ENCODE measurements at regions not wholly inside any gene's neighbourhood (a gene's known extent, or its start where the extent isn't known, plus 50 kb on each side); places are given as distances from the start of the nearest gene placed in this dataset.

- TF ChIP-seq NRF1 (conservative IDR thresholded peaks at IDR 0.05; ENCODE audit: low read depth, low read length), result no peak
- TF ChIP-seq, protein P1, sequence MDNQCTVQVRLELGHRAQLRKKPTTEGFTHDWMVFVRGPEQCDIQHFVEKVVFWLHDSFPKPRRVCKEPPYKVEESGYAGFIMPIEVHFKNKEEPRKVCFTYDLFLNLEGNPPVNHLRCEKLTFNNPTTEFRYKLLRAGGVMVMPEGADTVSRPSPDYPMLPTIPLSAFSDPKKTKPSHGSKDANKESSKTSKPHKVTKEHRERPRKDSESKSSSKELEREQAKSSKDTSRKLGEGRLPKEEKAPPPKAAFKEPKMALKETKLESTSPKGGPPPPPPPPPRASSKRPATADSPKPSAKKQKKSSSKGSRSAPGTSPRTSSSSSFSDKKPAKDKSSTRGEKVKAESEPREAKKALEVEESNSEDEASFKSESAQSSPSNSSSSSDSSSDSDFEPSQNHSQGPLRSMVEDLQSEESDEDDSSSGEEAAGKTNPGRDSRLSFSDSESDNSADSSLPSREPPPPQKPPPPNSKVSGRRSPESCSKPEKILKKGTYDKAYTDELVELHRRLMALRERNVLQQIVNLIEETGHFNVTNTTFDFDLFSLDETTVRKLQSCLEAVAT (IDR thresholded peaks at IDR 0.05), result no peak
- no peak for TF ChIP-seq CTCF (IDR thresholded peaks at IDR 0.05 in 2 of 3, conservative IDR thresholded peaks at IDR 0.05 in 1 of 3; ENCODE audit: control insufficient read depth in 2 of 3, extremely low read depth in 1 of 3, insufficient read depth in 1 of 3, low read depth in 3 of 3, low read length in 3 of 3)
- TF ChIP-seq GABPA (IDR thresholded peaks at IDR 0.05; ENCODE audit: low read depth), result no peak
- no peak for TF ChIP-seq USF1 (IDR thresholded peaks at IDR 0.05; ENCODE audit: borderline replicate concordance, extremely low read length, insufficient read depth, low read depth, low read length)
- no peak for TF ChIP-seq EGR1 (IDR thresholded peaks at IDR 0.05; ENCODE audit: borderline replicate concordance in 1 of 2, low read depth in 2 of 2, low read length in 2 of 2)
- TF ChIP-seq TCF3 (IDR thresholded peaks at IDR 0.05; ENCODE audit: borderline replicate concordance, insufficient read depth, low read depth, low read length), result no peak
- TF ChIP-seq EP300 (IDR thresholded peaks at IDR 0.05; ENCODE audit: borderline replicate concordance in 1 of 2, control insufficient read depth in 1 of 2, low read depth in 2 of 2, low read length in 2 of 2), result no peak
- no peak for TF ChIP-seq POLR2A (IDR thresholded peaks at IDR 0.05; ENCODE audit: low read depth, low read length)
These were observed 115.7 kb downstream of the NUS1 start for GRCh38 chr6:117791012-117791411.
